NCI-H1105 (cell line): ENCODE measurements at regions not wholly inside any gene's neighbourhood (a gene's known extent, or its start where the extent isn't known, plus 50 kb on each side); places are given as distances from the start of the nearest gene placed in this dataset.

Experiments
- DNase-seq: peaks from one replicate; lab custom pipeline; 2025; lab: John Stamatoyannopoulos, UW

DNA sequence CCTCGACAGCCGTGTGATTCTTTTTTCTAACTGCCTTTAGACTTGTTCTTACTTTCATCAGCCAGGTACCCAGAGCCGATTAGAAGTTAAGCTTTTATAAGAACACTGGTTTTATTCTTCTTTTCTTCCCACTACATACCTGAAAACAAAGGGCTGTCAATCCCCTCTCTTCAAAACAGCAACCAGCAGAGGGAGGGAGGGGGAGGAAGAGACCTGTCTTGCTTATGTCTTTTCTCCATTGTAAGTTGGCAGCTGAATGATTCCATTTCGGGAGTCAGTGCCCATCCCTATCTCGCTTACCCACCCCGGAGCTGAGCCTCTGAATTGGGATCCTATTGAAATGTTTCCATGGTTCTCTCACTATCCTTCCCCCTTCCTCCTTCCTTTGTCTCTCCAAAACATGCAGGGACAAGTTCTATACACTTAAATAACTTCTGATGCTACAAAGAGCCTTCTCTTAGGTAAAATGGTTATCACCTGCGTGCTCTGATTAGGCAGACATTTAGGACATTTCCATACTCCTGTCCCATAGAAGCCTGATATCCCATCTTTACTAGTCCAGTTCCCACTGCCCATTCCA, 83.9 kb upstream of the WWC1 start:
- DNase-seq: no peak

DNA sequence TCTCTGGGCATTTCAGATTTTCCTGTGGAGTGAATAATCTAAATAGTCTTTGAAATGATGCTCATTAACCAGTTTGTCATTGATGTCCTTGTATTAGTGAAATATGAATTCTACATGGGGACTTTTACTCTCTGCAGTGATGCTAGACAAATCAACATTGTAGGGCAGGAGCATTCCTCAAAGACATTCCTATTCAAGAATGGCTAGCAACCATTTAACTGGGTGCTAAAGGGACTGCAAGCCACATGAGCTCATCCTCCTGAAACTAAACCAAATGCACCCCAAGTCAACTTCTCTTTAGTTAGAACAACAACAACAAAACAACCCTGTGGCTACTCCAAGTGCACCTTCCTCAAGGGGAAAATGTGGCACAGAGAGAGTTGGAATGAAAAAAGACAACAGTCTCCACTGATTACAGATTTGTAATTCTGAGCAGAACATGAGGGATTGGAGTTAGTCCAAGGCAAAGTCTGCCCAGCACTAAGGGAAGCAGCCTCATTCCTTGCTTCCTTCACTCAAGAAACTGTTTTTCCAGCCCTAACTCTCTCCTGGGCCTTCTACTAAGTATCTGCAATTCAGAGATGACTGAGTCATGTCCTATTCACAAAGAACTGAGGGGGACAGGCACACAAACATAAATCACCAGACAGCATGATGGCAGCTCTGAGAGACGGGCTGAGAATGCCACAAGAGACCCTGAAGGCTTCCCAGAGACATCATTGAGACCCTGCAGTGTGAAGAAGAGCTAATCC, 82.0 kb upstream of the WWC1 start:
- DNase-seq: no peak

DNA sequence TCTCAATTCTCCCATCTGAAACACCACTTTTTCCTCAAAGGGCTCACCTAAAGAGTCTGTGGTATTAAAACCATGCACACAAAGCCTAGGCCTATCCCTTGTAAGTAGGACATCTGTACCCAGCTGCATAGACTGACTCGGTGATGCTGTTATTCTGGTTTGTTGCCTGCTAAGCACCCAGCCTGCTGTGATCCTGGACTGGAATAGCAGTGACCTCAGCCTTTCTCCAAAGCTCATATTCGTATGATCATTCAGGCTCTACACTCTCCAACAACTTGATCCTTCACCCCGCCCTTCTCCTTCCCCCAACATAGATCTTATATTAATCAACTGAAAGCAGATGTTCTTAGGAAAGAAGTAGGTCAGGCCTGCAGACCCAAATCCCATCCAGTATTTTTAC, 81.4 kb upstream of the WWC1 start:
- no peak for DNase-seq

DNA sequence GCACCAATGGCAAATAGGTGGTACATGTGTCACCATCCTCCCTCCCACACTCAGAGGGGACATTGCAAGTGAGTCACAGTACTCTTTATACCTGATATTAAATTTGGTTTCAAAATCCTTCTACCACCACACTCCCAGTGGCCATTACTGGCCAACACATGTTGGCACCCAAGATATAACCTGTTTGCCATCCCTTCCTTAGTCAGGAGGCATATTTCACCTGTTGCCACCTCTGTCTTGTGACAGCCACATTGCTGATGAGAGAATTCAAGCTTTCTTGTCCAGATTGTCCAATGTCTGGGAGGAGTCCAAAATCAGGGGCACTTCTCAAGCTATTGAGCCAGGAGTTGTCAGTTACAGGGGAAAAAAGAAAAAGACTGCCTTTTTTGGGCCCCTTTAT, 80.2 kb upstream of the WWC1 start:
- no peak for DNase-seq

- DNase-seq: no peak
Measured at GRCh38 chr5:168211936-168212335, 79.5 kb upstream of the WWC1 start.

GRCh38 chr5:168214071-168214470, 77.4 kb upstream of the WWC1 start:
- DNase-seq: no peak

- DNase-seq: no peak
Measured at GRCh38 chr5:168214886-168215285, 76.6 kb upstream of the WWC1 start.

DNA sequence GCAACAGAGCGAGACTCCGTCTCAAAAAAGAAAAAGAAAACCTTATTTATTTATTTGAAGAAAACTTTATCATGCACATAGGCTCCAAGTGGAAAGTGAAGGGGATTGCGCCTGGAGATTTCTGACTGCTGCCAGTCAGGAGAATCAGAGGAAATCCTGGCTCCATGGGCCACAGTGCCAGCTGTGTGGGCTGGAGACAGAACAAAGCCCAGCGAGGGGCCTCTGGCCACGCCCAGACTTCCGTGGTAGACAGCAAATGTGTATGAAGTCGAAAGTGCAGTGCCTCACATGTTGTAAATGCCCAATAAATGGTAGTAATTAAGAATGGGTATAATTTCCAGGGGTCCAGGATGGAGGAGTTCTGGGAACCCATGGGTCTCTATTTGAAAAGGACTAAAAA, 75.8 kb upstream of the WWC1 start:
- no peak for DNase-seq

GRCh38 chr5:168216989-168217388, 74.5 kb upstream of the WWC1 start:
- no peak for DNase-seq

DNA sequence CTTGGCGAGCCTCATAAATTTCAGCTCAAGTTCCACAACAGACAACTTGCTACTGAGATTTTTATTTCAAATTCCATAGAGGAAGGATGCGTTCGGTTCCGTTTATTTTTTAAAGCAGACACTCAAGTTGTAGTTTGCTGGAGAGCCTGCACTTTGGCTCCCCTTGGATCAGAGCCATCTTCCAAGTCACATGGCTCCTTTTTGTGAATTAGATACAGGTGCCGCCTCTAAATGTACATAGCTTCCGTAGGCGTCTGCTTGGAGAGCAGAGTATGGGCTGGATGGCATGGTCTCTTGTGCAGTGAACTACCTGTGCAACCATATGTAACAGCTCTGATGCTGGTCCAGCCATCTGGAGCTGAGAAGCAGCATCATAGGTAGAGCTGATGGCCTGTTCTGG, 73.9 kb upstream of the WWC1 start:
- DNase-seq: peak; percentile 3

GRCh38 chr5:168218746-168219145, 72.7 kb upstream of the WWC1 start:
- DNase-seq: no peak

GRCh38 chr5:168219515-168220410, 71.7 kb upstream of the WWC1 start:
- DNase-seq: peak; percentile 26

GRCh38 chr5:168224085-168224484, 67.4 kb upstream of the WWC1 start:
- DNase-seq: no peak

- no peak for DNase-seq
Measured at GRCh38 chr5:168226012-168226411, 65.4 kb upstream of the WWC1 start.

DNA sequence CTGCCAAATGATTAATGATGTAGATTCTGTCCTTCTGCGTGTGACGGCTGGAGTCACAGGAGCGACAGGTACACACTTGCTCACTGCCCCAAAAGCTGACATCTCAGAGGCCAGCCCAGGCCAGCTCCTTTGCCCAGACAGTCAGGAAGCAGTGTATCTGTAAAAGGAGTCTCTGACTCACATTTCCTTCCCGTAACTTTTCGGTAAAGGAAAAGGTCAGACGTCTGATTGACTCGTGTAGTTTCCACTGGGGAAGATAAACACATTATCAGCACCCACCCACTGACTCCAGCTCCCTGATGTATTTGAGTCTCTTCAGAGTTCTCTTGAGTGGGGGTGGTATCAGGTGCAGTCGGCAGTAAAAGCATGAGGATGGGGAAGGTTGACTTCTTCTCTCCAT, 64.4 kb upstream of the WWC1 start:
- DNase-seq: no peak

DNA sequence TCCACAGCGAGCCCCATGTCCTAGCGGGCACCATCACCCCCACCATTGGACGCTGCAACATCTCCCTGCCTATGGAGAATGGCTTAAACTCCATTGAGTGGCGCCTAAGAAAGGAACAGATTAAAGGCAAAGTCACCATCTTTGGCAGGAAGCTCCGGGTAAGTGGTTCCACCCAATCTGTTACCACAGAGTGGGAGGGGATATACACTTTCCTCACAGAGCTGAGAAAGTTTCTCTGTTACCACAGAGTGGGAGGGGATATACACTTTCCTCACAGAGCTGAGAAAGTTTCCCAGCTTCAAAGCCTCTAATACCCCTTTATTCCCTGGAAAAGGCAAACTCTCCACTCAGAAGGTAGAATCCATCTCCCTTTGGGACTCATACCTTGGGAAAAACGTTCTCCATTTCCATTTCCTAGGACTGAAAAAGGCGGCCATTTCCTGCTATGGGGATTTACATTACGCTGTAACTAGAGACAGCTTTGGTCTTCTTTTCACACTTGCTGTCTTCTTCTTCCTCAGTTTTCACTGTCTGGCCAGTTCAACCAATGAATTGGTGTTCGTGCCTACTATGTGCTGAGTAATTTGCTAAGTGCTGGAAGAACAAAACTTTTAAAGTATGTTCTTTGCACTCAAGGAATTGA, 63.4 kb upstream of the WWC1 start:
- DNase-seq: no peak

GRCh38 chr5:168228668-168229067, 62.8 kb upstream of the WWC1 start:
- DNase-seq: no peak

- DNase-seq: no peak
Measured at GRCh38 chr5:168234133-168234532, 57.3 kb upstream of the WWC1 start.

- no peak for DNase-seq
Measured at GRCh38 chr5:168238463-168238862, 53.0 kb upstream of the WWC1 start.

GRCh38 chr5:168239325-168239724, 52.1 kb upstream of the WWC1 start:
- DNase-seq: no peak
